HL-60 (cell line): ENCODE measurements at regions not wholly inside any gene's neighbourhood (a gene's known extent, or its start where the extent isn't known, plus 50 kb on each side); places are given as distances from the start of the nearest gene placed in this dataset.

Experiments used
- DNase-seq, 2 experiments: peaks; one replicate each; pipeline ENCODE4 v3.0.0-alpha.2; 2010 to 2020; ENCODE audit warnings: low read depth in 1 of 2, low spot score in 1 of 2
- H3K27ac ChIP-seq: fragments of 250-450 bp; sonication (Bioruptor Pico); replicated peaks from 2 replicates; pipeline ENCODE4 v1.5.1; 2020; ENCODE audit warnings: mild to moderate bottlenecking, moderate library complexity
- H3K27me3 ChIP-seq: fragments of 250-450 bp; sonication (Bioruptor Pico); 2 replicates; pipeline ENCODE4 v1.5.1; 2021; ENCODE audit warnings: mild to moderate bottlenecking, moderate library complexity; ENCODE audit not compliant: insufficient read depth, poor library complexity, severe bottlenecking
- H3K4me3 ChIP-seq: replicated peaks from 2 replicates; pipeline ENCODE4 v1.5.1; 2011; ENCODE audit warnings: mild to moderate bottlenecking, control low read depth, low read length; ENCODE audit not compliant: insufficient read depth
- CTCF ChIP-seq: IDR thresholded peaks from one replicate; pipeline ENCODE4 v1.5.1; 2011; ENCODE audit warnings: low read length, control low read depth, inconsistent platforms; ENCODE audit not compliant: insufficient read depth
- GABPA ChIP-seq: IDR thresholded peaks from 2 replicates; pipeline ENCODE4 v1.6.1; 2012; ENCODE audit warnings: low read depth
- POLR2AphosphoS5 ChIP-seq: IDR thresholded peaks from 2 replicates; pipeline ENCODE4 v1.6.1; 2012; ENCODE audit warnings: low read depth
- REST ChIP-seq: IDR thresholded peaks from 2 replicates; pipeline ENCODE4 v1.6.1; 2012; ENCODE audit warnings: low read depth; ENCODE audit not compliant: insufficient replicate concordance
- SPI1 ChIP-seq: IDR thresholded peaks from 2 replicates; pipeline ENCODE4 v1.6.1; 2012; ENCODE audit warnings: low read depth, mild to moderate bottlenecking, borderline replicate concordance

GRCh38 chr12:88994537-88994936 is 357.8 kb downstream of the DUSP6 start:
- no peak overlapping the region for H3K27ac ChIP-seq
- no peak for DNase-seq
- no peak overlapping the region for H3K4me3 ChIP-seq
- no peak for TF ChIP-seq GABPA
- TF ChIP-seq SPI1: no peak
- no peak for TF ChIP-seq REST
- no peak for TF ChIP-seq CTCF
- no peak for TF ChIP-seq POLR2AphosphoS5
- no peaks in the 10 kb centered on the region for H3K27me3 ChIP-seq

GRCh38 chr12:88993651-88994050 is 358.6 kb downstream of the DUSP6 start:
- H3K27me3 ChIP-seq: no peaks in the 10 kb centered on the region
- TF ChIP-seq CTCF (peak; percentile 30), GABPA (no peak), SPI1 (no peak)
- DNase-seq: no peak
- H3K4me3 ChIP-seq: no peak overlapping the region
- H3K27ac ChIP-seq: no peak overlapping the region

- no peak for TF ChIP-seq POLR2AphosphoS5
- no peak for TF ChIP-seq REST
- TF ChIP-seq SPI1: no peak
- TF ChIP-seq GABPA: no peak
- TF ChIP-seq CTCF: no peak
- Histone ChIP-seq H3K4me3 (no peak overlapping the region), H3K27me3 (no peaks in the 10 kb centered on the region), H3K27ac (no peak overlapping the region)
- DNase-seq: no peak
Measured at GRCh38 chr12:88986056-88986455, 366.2 kb downstream of the DUSP6 start.

- H3K27ac ChIP-seq: no peak overlapping the region
- no peak for TF ChIP-seq SPI1
- TF ChIP-seq POLR2AphosphoS5: no peak
- no peak for TF ChIP-seq GABPA
- no peak for DNase-seq
- no peaks in the 10 kb centered on the region for H3K27me3 ChIP-seq
- H3K4me3 ChIP-seq: no peak overlapping the region
Measured at GRCh38 chr12:88985631-88986030, 366.7 kb downstream of the DUSP6 start.
